ENCODE measurements at regions not wholly inside any gene's neighbourhood (a gene's known extent, or its start where the extent isn't known, plus 50 kb on each side); places are given as distances from the start of the nearest gene placed in this dataset.

DNA sequence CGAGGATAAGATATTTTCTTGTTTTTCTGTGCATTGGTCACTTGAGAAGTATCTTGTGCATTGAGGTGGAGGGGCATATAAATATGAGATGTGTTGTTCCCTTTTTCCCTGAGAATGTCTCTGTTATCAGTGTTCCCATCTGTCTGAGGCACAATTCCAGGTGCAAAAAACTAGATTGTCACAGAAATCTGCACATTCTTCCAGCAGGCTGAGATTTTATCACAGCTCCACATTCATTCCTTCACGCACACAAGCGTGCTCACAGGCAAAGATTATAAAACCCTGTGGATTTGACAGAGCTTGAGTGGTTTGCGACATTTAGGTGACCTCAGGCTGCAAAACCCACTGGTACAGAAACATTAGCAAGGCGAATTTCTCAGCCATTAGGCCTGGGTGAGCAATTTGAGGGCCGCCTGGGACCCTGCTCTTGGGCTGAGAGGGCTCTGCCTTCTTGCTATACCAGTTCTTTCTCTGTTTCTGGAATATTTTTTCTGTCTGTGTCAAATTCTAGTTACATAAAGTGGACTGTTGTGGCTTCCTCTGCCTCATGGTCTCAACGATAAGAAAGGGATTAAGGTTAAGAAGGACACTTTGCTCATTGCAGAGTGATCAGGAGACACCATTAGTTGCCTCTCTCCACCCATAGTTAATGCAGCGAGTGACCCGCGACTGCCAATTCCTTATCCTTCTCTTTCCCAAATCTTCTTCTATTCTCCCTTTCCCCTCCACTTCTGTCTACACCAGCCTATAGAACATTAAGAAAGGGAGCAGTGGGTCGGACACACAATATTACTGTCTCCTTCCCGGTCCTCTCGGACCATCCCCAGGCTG is 86.7 kb upstream of the C1QTNF7 start:
- DNase-seq (ENCODE audit: low read depth), result no peak
- TF ChIP-seq, protein P1, sequence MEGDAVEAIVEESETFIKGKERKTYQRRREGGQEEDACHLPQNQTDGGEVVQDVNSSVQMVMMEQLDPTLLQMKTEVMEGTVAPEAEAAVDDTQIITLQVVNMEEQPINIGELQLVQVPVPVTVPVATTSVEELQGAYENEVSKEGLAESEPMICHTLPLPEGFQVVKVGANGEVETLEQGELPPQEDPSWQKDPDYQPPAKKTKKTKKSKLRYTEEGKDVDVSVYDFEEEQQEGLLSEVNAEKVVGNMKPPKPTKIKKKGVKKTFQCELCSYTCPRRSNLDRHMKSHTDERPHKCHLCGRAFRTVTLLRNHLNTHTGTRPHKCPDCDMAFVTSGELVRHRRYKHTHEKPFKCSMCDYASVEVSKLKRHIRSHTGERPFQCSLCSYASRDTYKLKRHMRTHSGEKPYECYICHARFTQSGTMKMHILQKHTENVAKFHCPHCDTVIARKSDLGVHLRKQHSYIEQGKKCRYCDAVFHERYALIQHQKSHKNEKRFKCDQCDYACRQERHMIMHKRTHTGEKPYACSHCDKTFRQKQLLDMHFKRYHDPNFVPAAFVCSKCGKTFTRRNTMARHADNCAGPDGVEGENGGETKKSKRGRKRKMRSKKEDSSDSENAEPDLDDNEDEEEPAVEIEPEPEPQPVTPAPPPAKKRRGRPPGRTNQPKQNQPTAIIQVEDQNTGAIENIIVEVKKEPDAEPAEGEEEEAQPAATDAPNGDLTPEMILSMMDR (IDR thresholded peaks at IDR 0.05; ENCODE audit: control insufficient read depth, insufficient read depth, low read depth, low read length, missing control alignments), result no peak
- no peak overlapping the region for H3K4me3 ChIP-seq (ENCODE audit: control insufficient read depth, low read depth, low read length)

DNA sequence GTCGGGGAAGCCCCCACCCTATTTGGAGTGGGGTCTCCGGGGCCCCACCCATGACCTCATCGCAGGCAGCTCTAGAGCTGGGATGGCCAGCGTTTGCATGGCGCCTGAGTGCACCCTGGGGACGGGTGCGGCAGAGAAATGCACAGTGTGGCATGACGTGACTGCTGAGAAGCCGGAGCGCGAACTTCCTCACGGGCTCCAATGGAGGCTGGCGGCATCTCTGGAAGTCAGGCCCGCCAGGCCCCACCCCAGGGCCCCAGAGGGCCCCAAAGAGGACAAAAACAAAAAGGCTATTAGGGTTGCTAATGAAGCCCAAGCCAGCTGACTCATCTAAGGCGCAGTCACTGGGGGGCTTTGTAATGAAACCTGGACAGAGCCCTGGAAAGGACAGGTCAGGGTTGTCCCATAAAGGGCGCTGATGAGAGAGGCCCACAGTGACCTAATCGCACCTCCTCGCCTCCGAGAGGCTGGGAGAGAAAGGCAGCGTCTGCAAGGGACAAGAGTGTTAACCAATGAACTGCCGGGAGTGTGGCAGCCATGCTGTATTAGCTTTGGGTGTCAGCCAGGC is 86.0 kb upstream of the C1QTNF7 start:
- DNase-seq (ENCODE audit: low read depth), result no peak
- TF ChIP-seq, protein P1 (IDR thresholded peaks at IDR 0.05; ENCODE audit: control insufficient read depth, insufficient read depth, low read depth, low read length, missing control alignments), result no peak
- no peak overlapping the region for H3K4me3 ChIP-seq (ENCODE audit: control insufficient read depth, low read depth, low read length)

DNA sequence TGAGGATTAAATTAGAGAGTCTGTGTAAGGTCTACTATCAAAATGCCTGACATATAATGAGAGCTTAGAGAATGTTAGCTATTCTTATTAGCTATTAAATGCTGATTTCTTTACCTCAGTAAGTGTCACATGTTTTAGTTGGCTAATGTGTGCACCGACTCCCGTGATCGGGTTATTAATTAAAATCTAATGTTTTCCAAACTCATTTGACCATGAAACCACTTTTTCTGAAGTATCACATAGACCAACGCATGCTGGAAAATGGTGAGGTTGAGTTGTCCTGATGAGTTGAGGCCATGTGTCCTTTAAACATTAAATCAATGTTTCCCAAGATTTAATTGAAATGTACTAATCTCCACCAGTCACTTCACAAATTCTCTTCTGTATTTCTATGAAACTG is 84.8 kb upstream of the C1QTNF7 start:
- H3K4me3 ChIP-seq (ENCODE audit: control insufficient read depth, low read depth, low read length), result no peak overlapping the region
- no peak for DNase-seq (ENCODE audit: low read depth)
- TF ChIP-seq, protein P1 (IDR thresholded peaks at IDR 0.05; ENCODE audit: control insufficient read depth, insufficient read depth, low read depth, low read length, missing control alignments), result no peak

DNA sequence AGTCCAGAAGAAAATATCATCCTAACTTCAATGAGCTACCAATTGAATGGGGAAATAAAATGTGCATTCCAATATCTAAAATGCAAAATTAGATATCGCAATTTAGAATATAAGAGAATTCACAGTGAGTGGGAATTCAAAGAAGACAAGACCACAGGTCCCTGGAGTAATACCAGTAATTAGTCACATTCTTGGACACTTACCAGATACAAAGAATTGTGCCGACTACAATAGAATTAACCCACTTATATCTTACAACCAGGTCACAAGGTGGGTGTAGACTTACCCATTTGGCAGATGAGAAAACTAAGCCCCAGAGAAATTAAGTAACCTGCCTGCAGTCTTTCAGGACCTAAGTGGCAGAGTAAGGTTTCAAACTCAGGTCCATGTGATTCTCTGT is 84.3 kb upstream of the C1QTNF7 start:
- no peak overlapping the region for H3K4me3 ChIP-seq (ENCODE audit: control insufficient read depth, low read depth, low read length)
- TF ChIP-seq, protein P1 (IDR thresholded peaks at IDR 0.05; ENCODE audit: control insufficient read depth, insufficient read depth, low read depth, low read length, missing control alignments), result no peak
- no peak for DNase-seq (ENCODE audit: low read depth)

DNA sequence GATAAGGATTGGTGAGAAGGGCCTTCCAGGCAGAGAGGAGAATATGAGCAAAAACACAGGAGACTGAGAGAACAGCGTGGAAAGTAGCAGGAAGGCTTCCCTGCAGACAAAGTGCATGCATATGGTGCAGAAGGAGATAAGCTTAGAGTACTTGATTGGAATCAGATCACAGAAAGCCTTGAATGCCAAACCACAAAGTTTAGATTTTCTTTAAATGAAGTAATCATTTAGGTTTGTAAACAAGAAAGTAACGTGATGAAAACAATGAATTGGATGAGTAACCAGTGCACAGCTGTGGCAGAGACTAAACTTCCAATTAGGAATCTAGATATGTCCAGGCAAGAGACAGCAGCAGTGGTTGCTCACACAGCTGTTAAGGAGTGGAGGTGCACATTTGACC is 83.8 kb upstream of the C1QTNF7 start:
- no peak overlapping the region for H3K4me3 ChIP-seq (ENCODE audit: control insufficient read depth, low read depth, low read length)
- TF ChIP-seq, protein P1 (IDR thresholded peaks at IDR 0.05; ENCODE audit: control insufficient read depth, insufficient read depth, low read depth, low read length, missing control alignments), result no peak
- peak; percentile 21 for DNase-seq (ENCODE audit: low read depth)

DNA sequence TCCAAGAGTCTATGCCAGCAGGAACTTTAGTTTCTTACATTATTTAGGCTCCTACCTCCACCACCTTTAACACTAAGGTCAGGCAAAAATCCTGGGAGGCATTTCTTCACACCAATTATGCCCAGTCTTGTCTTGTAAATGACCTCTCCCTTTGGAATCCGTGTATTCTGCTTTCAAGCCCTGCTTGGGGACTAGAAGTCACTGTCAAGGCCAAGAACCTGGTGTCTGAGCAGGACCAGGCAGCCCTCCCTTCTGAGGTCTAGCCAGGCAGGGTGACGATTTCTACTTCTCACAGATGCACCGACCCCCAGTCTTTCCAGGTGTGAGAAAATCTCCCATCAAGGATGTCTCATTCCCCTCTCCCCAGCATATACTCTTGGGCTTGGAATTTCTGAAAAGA is 82.7 kb upstream of the C1QTNF7 start:
- no peak for DNase-seq (ENCODE audit: low read depth)
- H3K4me3 ChIP-seq (ENCODE audit: control insufficient read depth, low read depth, low read length), result no peak overlapping the region
- TF ChIP-seq, protein P1 (IDR thresholded peaks at IDR 0.05; ENCODE audit: control insufficient read depth, insufficient read depth, low read depth, low read length, missing control alignments), result no peak
